NCI-H128 (cell line): ENCODE measurements at regions not wholly inside any gene's neighbourhood (a gene's known extent, or its start where the extent isn't known, plus 50 kb on each side); places are given as distances from the start of the nearest gene placed in this dataset.

ENCODE experiments used
- DNase-seq: peaks from one replicate; lab custom pipeline; 2025; ENCODE audit not compliant: unreplicated experiment; lab: John Stamatoyannopoulos, UW

DNA sequence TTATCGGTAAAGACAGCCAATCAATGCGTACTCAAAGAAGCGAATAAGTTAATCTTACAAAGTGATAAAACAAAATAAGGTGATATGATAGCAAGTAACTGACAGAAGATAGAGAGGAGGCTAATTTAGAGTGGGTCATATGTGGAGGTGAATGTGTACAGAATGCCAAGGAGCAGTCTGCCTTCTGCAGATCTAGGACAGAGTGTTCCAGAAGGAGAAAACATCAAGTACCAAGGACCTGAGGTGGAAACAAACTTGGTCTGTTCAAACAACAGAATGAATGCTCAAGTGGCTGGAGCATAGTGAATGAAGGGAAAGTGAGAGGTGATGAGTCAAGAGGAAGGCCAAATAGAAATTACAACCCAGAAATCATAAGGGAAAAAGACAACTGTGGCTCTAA lies 170.3 kb upstream of the BMP4 start:
- no peak for DNase-seq

DNA sequence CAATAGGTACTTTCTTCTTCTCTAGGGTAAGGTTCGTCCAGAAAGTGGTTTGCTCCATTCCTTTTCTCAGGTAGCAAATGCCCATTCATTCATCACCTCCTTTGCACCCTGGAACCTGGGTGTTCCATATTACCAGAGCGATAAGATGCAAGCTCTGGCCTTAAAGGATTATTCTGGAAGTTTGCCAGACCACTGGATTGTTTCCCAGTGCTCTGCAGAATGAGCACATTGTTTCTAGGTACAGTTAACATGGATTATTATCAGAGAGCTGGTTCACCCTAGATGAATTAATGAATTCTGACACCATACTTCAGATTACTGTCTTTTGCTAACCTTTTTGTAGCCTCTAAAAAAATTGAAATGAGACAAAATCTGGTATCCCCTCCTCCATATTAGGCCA lies 170.9 kb upstream of the BMP4 start:
- DNase-seq: no peak

DNA sequence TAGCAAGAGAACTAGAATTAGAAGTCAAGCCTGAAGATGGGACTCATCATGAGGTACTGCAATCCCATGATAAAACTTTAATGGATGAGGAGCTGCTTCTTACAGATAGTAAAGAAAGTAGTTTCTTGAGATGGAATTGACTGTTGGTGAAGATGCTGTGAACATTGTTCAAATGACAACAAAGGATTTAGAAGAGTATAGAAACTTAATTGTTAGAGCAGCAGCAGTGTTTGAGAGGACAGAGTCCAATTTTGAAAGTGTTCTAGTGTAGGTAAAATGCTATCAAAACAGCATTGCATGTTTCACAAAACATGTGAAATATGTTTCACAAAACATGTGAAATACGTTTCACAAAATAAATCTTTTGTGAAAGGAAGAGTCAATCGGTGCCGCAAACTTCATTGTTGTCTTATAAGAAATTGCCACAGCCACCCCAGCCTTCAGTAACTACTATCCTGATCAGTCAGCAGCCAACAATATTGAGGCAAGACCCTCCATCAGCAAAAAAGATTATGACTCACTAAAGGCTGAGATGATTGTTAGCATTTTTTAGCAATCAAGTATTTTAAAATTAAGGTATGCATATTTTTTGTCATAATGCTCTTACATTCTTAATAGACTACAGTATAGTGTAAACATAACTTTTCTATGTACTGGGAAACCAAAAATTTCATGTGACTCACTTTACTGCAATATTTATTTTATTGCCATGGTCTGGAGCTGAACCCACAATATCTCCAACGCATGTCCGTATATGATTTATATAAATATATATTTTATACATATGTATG lies 173.4 kb upstream of the BMP4 start:
- no peak for DNase-seq

DNA sequence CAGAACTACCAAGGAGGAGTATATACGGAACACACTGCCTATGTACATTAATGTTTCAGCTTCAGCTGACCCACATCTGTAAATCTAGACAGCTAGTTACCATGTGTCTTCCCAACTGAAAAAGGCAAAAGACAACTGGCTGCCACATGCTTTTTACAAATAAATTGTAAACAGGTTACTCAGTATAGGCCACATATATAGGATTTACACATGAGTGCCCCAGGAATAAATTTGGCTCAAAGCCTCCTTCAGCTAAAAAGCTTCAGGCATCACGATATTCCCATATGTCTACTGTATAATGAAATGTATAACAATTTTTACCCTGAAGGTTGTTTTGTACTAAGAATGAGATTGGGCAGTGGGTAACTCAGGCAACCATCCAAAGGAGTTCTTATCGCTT lies 175.9 kb upstream of the BMP4 start:
- no peak for DNase-seq

DNA sequence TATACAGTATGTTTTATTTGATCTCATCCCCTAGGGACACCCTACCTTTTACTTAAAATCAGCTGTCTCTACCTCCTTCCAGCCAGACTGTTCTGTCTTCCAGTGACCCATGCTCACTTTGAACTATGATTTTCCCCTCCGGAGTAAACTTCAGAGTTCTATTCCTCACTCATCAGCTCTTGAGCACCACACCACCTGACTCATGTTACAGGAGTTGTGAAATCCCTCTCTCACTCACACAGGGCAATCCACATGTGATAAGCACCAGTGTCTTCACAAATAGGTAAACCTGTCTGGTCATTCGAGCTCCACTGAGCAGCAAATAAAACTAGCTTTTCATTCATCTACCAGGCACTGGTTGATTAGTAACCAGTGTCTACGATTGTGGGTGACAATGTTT lies 177.3 kb upstream of the BMP4 start:
- DNase-seq: no peak

DNA sequence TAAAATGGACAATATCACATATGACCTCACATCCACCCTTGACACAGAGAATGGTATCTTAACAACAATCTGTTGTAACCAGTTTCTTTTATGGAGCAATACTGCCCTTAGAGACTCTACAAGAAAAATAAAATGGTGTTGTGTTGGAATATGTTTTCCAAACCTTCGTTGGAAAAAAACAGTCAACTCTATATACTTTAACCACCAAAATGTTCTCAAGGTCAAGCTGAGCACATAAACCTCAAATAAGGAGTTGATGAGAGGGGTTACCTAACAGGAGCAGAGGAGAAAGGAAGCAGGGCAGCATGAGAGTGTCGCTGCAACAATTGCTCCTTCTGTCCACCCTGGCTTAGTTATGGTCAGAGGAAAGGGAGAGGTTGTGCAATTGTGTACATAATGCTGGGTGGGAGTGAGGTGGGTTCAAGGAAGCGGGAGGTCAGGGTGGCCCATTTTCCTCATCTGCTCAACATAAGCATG lies 179.2 kb upstream of the BMP4 start:
- no peak for DNase-seq

DNA sequence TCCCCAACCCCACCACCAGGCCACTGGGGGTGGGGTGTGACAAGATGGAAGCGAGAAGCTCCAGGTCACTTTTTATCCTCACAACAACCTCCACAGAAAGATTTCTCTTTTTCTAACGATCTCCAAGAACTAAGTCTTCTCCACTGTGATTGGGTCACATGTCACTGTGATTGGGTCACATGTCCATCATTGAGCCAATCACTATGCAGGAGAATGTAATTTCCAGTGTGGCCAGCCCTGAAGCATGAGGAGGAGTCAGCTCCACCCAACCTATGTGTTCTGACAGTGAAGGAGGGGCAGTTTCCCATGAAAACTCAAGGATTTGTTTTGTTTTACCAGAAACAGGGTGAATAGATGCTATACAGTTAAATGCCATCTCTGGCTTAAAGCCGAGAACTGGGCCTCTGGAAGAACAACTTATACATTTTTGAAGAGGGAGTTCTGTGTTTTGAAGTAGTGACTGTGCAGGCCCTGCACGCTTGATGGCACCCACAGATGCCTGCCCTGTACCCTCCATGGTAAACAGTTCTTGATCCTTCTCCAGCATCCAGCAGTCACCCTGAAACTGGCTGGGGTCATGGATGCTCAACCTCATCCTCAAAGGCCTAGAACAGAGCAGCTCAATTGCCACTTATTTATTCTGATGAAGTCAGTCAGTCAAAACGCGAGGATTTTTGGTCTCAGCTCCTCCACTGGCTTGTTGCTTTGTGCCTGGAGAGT lies 180.4 kb upstream of the BMP4 start:
- no peak for DNase-seq

DNA sequence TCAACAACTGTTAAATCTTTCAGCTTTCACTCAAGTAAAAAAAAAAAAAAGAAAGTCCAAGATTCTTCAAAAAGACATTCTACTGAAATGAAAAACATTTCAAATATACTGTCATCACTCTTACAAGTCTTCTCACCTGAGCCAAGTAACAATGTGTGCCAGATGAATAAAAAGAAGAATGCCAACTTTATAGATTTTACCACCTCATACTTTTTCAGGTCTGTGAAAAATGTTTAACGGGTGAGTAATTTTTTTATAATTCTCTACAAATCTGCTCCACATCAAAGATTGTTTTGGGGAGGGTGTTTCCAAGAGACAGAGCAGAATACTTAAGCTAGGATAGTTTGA lies 181.0 kb upstream of the BMP4 start:
- DNase-seq: no peak

DNA sequence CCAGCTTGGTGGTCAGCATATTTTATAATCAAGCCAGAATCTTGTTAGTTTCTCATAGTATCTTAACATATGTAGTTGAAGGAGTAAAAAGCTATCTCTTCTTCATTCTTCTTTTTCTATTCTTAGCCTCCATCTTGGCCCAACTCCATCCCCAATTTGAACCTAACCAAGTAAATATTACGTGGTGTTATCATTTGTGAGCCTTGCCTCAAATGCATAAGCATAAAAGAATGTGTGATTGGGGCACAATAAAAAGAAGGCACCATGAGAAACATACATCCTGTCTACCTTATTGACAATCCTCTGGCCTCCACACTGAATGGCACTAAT lies 181.4 kb upstream of the BMP4 start:
- DNase-seq: no peak

DNA sequence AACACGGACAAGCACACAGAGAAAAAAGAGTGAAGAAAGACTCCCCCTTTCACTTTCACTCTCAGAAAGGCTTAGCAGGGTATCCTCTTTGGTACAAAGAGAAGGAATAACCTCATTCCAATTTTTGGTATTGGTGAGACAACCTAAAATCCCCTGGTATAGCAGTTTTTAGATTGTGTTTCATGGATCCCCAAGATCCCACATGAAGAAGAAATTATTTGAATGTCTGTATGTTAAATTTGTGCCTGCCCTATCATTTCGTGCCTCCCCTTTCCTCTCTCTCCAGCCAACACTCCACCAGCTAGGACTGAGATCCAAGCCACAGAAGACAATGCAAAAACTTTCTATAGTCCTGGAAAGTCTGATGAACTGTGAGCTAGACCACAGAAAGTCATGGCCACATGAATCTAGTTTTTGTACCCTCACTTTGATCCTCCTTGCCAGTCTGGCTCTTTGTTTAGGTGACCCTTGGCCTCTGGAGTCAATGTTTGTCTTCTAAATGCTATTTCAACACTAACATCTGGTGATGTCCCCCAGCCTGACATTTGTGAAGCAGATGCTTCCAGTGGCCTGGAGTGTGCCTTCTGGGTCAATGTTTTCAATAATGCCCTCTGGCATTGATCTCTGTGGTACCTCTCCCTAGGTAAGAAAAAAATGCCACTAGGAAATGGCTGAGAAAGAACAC lies 181.9 kb upstream of the BMP4 start:
- no peak for DNase-seq

DNA sequence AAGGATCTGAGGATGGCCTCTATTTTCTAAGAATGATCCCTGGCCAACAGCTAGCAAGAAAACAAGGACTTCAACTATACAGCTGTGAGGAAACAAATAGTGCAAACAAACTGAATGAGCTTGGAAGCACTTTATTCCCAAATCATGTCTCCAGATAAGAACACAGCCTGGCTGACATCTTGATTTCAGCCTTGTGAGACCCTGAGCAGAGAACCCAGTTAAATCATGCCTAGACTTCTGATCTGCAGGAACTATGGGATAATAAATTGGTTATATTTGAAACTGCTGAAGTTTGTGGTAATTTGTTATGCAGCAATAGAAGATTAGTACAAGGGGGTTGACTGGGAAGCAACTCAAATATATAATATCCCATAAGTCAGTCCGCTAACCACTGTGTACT lies 183.9 kb upstream of the BMP4 start:
- no peak for DNase-seq

DNA sequence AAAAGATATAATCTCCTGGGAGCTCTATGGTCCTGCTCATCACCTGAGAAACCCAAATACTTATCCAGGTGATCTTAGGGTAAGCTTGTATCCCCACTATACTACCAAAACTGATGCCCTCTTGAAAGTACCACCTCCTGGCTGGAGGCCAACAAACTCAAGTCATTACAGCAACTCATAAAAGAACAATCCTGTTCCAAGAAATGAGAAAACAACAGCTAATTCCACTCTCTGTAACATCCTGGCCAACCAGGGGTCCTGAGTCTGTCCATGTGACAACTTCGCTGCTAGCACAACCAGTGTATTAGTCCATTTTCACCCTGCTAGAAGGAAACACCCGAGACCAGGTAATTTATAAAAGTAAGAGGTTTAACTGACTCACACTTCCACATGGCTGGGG lies 190.0 kb upstream of the BMP4 start:
- DNase-seq: no peak

DNA sequence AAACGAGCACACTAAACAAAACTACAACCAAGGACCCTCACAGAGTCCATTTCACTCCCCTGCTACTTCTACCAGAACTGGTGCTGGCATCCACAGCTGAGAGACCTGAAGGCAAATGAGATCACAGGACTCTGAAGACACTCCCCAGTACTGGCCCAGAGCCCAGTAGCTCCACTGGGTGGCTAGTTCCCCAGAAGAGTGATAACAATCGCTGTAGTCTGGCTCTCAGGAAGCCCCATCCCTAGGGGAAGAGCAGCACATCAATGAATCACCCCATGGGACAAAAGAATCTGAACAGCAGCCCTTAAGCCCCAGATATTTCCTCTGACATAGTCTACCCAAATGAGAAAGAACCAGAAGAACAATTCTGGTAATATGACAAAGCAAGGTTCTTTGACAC lies 190.7 kb upstream of the BMP4 start:
- DNase-seq: no peak

DNA sequence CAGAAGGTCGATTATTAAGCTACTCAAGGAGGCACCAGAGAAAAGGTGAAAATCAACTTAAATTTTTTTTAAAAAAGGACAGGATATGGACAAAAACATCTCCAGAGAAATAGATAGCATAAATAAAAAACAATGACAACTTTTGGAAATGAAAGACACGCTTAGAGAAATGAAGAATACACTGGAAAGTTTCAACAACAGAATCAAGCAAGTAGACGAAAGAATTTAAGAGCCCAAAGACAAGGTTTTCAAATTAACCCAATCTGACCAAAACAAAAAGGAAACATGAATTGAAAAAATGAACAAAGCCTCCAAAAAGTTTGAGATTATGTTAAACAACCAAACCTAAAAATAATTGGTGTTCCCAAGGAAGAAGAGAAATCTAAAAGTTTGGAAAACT lies 191.1 kb upstream of the BMP4 start:
- no peak for DNase-seq

DNA sequence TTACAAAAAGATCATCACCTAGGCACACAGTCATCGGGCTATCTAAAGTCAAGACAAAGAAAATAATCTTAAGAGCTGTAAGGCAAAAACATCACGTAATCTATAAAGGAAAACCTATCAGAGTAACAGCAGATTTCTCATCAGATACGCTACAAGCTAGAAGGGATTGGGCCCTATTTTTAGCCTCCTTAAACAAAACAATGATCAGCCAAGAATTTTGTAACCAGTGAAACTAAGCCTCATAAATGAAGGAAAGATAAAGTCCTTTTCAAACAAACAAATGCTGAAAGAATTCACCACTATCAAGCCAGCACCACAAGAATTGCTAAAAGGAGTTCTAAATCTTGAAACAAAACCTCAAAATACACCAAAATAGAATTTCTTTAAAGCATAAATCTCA lies 191.6 kb upstream of the BMP4 start:
- DNase-seq: no peak

DNA sequence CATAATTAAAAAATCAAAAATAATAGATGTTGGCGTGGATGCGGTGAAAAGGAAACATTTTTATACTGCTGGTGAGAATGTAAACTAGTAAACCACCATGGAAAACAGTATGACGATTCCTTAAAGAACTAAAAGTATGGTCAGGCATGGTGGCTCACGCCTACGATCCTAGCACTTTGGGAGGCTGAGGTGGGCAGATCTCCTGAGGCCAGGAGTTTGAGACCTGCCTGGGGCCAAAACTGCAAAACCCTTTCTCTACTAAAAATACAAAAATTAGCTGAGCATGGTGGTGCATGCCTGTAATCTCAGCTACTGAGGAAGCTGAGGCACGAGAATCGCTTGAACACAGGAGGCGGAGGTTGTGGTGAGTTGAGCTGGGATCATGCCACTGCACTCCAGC lies 195.7 kb upstream of the BMP4 start:
- DNase-seq: no peak

DNA sequence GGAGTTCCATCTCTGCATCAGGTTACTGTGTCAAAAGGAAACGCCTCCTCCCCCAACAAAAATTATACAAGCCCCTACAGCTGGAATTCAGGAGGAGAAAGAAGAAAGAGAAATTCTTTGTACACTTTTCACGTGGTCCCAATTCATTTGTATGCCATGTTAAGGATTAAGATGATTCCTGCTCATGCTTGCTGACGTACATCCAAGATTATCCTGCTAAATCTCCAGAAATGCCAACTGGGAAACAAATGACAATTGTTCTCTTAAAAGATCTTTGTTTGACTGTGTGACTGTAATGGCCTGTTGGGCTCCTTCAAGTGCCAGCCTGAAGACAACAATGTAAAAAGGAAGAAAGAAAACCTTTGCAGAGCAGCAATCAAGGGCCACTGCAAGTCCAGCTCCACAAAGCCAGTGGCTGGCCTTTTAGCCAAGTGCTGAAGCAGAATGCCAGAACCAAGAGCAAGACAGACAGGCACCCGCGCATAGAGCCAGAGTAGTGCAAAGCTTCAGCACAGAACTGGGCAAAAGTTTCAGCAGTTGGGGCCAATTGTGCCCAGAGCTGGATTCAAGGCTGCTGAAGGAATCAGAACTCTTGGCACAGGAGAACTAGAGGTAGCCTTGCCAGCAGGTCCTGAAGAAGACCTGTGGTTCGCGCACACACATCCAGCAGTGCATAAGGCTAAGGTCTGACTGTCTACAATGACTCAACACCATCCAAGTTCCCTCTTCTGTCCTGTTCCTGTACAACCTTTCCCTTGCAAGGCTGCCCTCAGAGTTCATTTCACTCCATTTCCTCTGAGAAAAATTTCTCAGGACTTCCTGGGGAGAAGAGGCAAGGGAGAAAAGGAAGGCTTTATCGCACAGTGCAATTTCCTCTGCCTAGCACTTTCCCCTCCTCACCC lies 209.7 kb upstream of the BMP4 start:
- no peak for DNase-seq

DNA sequence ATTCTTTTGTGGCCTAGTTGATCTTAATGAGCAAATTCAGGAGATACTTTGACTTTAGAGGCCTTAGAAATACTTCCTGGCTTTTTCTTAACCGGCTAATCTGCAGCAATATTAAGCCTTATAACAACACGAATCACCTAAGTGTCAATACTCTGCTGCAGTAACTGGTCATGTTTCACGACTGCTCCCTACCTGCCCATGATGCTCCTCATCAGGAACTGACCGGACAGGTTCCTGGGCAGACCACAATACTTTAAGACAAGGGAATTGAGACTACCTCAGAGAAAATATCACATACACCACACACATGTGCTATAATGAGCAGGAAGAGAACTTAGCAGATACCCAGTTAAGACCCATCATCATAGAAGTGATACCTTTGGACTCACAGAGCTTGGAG lies 211.9 kb upstream of the BMP4 start:
- DNase-seq: no peak

DNA sequence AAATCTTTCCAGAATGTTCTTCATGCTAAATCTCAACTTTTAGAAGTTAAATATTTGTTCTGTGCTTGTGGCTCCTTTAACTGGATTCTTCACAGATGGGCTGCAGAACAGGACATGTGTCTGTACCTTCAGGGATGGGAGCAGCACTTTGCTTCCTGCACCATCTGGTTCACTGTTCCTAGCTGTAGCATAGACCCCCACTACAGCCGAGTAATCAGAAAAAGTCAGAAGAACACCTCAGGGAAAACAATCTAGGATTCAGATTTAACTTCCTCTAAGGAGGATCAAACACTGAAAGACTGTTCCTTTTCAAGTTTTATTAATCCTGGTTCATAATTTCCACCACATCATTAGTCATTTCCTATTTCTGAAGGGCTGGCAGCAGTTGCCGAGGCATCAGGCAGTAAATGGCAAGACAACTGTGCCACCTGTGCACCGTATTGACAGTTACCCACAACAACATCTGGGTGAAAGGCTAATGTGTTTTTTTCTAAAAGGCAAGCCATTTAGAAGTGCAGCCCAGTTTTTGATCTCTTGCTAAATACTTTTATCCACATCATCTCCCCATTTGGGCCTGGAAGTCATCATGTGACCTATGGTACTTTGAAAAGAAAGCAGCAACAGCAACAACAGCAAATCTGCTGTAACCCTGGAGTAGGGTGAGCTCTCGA lies 212.8 kb upstream of the BMP4 start:
- no peak for DNase-seq

DNA sequence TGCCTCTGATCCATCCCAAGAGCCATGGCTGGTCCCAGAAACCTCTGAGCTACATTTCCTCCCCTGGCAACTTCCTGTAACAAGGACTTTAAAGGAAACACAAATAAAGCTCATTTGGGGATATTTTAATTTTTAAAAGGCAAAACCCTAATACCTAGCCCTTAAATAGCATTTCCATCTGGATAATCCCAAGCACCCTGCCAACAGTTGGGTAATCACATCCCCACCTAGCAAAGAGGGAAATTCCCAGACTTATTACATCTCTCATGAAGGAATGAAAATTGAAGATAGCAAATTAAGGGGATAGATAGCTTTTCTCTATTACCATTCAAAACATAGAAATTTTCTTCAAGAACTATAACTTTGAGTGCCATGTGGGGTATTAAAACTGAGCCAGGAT lies 213.7 kb upstream of the BMP4 start:
- no peak for DNase-seq

DNA sequence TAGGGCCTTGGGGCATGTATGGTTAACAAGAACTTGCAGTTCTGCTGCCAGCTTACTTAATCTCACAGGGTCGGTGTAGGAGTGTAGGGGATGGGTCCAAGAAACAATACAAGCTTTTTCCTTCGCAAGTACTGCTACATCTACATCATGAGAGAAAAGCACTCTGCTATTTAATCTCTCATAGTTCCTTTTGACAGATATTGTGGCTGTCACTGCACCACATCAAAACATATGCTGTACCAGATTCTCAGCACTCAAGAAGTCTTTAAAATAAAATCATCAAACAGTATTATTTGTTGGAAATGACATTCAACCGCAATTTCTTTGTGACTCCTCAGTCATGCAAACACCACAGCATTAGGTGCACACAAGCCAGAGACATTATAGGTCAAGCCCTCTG lies 215.5 kb upstream of the BMP4 start:
- no peak for DNase-seq
